Heart right ventricle (tissue), 16 donors: ENCODE measurements at regions not wholly inside any gene's neighbourhood (a gene's known extent, or its start where the extent isn't known, plus 50 kb on each side); places are given as distances from the start of the nearest gene placed in this dataset.

Source experiments
- ATAC-seq, 8 donors: fragments of 200-7000 bp; cut with Tn5 transposase; one replicate each; pipeline ENCODE4 v1.9.1; 2020; ENCODE audit warnings: mild to moderate bottlenecking in 8 of 8, moderate library complexity in 8 of 8, moderate number of reproducible peaks in 1 of 8
- DNase-seq, 2 donors: peaks; one replicate each; pipeline ENCODE4 v3.0.0-alpha.2; 2020
- H3K27ac ChIP-seq, 10 donors: fragments of 200-600 bp; sonication (generic) in 2 of 10; one replicate each; pipeline versions ENCODE4 v1.5.0 to v1.8.0; 2020 to 2022; ENCODE audit warnings: mild to moderate bottlenecking in 3 of 10
- H3K27me3 ChIP-seq, 7 donors: fragments of 200-600 bp; one replicate each; pipeline ENCODE4 v1.8.0; 2021 to 2022; ENCODE audit warnings: mild to moderate bottlenecking in 2 of 7
- H3K36me3 ChIP-seq, 9 donors: fragments of 200-600 bp; sonication (generic) in 1 of 9; one replicate each; pipeline versions ENCODE4 v1.5.0 to v1.8.0; 2020 to 2022; ENCODE audit warnings: mild to moderate bottlenecking in 2 of 9
- H3K4me1 ChIP-seq, 9 donors: fragments of 200-600 bp; sonication (generic) in 1 of 9; one replicate each; pipeline versions ENCODE4 v1.5.0 to v1.8.0; 2020 to 2022; ENCODE audit warnings: mild to moderate bottlenecking in 4 of 9
- H3K4me3 ChIP-seq, 10 donors: fragments of 200-600 bp; sonication (generic) in 2 of 10; one replicate each; pipeline versions ENCODE4 v1.5.0 to v1.8.0; 2020 to 2022; ENCODE audit warnings: mild to moderate bottlenecking in 7 of 10, moderate library complexity in 2 of 10
- H3K9me3 ChIP-seq, 11 donors: fragments of 200-600 bp in 10 of 11; sonication (generic) in 2 of 11; one replicate each; pipeline versions ENCODE4 v1.5.0 to v1.8.0; 2013 to 2022; ENCODE audit warnings: mild to moderate bottlenecking in 2 of 11, control low read depth in 1 of 11, moderate library complexity in 1 of 11
- CTCF ChIP-seq, 9 donors: fragments of 200-600 bp; sonication (generic) in 2 of 9; IDR thresholded peaks; one replicate each; pipeline versions ENCODE4 v1.5.0 to v1.8.0; 2021 to 2022; ENCODE audit warnings: antibody characterized with exemption in 9 of 9, mild to moderate bottlenecking in 5 of 9, moderate library complexity in 1 of 9
- WGBS, 2 donors: extraction: QIAGEN DNeasy Blood & Tissue Kit; methylation state at CpG; one replicate each; pipeline ENCODE4 v1.1.7; 2013; ENCODE audit warnings: inconsistent platforms in 1 of 2; 5-methylcytosine and 5-hydroxymethylcytosine counted together
- intact Hi-C, 10 donors: fragments of 100-400 bp; cut with DNase I; formaldehyde crosslinking; loops; one replicate each; pipeline versions ENCODE4 v1.11.1 to v1.14.2; 2022
- donor health status: Arrhythmogenic right ventricular cardiomyopathy.
- donor health status: ischemic (EF 13 %, LVEDD 7.1; RV severe dilation, severe dysfunction).
- donor health status: healthy with polysubstance abuse.
- donor health status: DM: no; HTN: yes; CAD: no.
- donor health status: DM: no; HTN: no; CAD: no.
- donor health status: ischemic (EF 25% LVEDD 6.9; RV normal size, moderate dysfunction).
- donor health status: ischemic (EF 25% LVEDD 5.7; RV mildly dilated, moderate dysfunction).
- donor health status: healthy.
- donor health status: DM: yes; HTN: yes; CAD: no.
- donor health status: Ischemic cardiomyopathy.
- donor health status: ischemic (EF 35%, LVEDD 5.7; RV mildly dilated, moderate dysfunction).
- donor health status: nonischemic (EF 11% LVEDD 7.7; RV severe dilation, severe dysfunction).
- donor health status: DM: yes; HTN: yes; CAD: no.
- donor health status: PGD.
- donor health status: ischemic (EF 29% LVEDD 5.4; RV normal size, mild dysfunction).
- donor health status: nonischemic (EF 23%, LVEDD 6.1; RV moderate dilation, normal function).

- no peak for TF ChIP-seq CTCF (IDR thresholded peaks at IDR 0.05)
- H3K27ac ChIP-seq = no peak overlapping the region
- H3K4me3 ChIP-seq = no peak overlapping the region
- ATAC-seq = no peak
- peaks cover 0 to 19% (median 7%) of the 10 kb centered on the region in 9 donors for H3K4me1 ChIP-seq
- no peaks in the 10 kb centered on the region for H3K36me3 ChIP-seq
- WGBS, 2 donors = 85 to 88% methylated on average over 10 of the region's 10 CpGs
- H3K27me3 ChIP-seq = no peaks in the 10 kb centered on the region
- intact Hi-C loops = no loop called here
- H3K9me3 ChIP-seq = no peaks in the 10 kb centered on the region
- no peak for DNase-seq
These were observed 52.0 kb upstream of the GADD45A start for GRCh38 chr1:67632811-67633655.

- no peak for DNase-seq
- intact Hi-C loops = no loop called here
- Histone ChIP-seq H3K9me3 (no peaks in the 10 kb centered on the region), H3K36me3 (no peaks in the 10 kb centered on the region), H3K4me1 (peaks cover 0 to 15% (median 3%) of the 10 kb centered on the region in 9 donors), H3K27me3 (no peaks in the 10 kb centered on the region), H3K27ac (no peak overlapping the region), H3K4me3 (no peak overlapping the region)
- 95 to 97% methylated on average over 6 of the region's 6 CpGs for WGBS, 2 donors
- ATAC-seq = no peak
- TF ChIP-seq CTCF (IDR thresholded peaks at IDR 0.05) = no peak
These were observed 50.5 kb upstream of the GADD45A start for GRCh38 chr1:67634396-67634935.

- DNase-seq = no peak
- Histone ChIP-seq H3K27me3 (no peaks in the 10 kb centered on the region), H3K4me3 (no peak overlapping the region), H3K27ac (no peak overlapping the region), H3K9me3 (no peaks in the 10 kb centered on the region), H3K4me1 (peaks cover 0 to 8% (median 0%) of the 10 kb centered on the region in 9 donors), H3K36me3 (no peaks in the 10 kb centered on the region)
- WGBS, 2 donors = 90 to 92% methylated on average over 14 of the region's 14 CpGs
- no peak for TF ChIP-seq CTCF (IDR thresholded peaks at IDR 0.05)
- no peak for ATAC-seq
- intact Hi-C loops = no loop called here
These were observed 49.8 kb upstream of the GADD45A start for GRCh38 chr1:67635055-67635809.
